Endothelial cell of umbilical vein (primary cell): ENCODE measurements at regions not wholly inside any gene's neighbourhood (a gene's known extent, or its start where the extent isn't known, plus 50 kb on each side); places are given as distances from the start of the nearest gene placed in this dataset.

Source experiments
- BruUV-seq: library from RNA; stranded (reverse); fragments of 400-500 nt; replicated peaks from 2 replicates; lab custom pipeline; 2021; lab: Mats Ljungman, UMichigan
- CTCF ChIA-PET: fragments of 300-600, 350-600 bp; sonication (Branson Sonifier 250); formaldehyde crosslinking; loops from one replicate; lab custom pipeline; 2021; ENCODE audit warnings: antibody characterized with exemption, inconsistent platforms; lab: Charles Lee
- POLR2A ChIA-PET: fragments of 300-600, 350-600 bp; sonication (Branson Sonifier 250); formaldehyde crosslinking; loops from one replicate; lab custom pipeline; 2021; ENCODE audit warnings: antibody characterized with exemption, inconsistent platforms; lab: Charles Lee
- DNase-seq: peaks from one replicate; pipeline ENCODE4 v3.0.0-alpha.2; 2011; ENCODE audit warnings: low read depth, low spot score
- FAIRE-seq: peaks from 2 replicates; lab custom pipeline; 2011; peaks lifted over from hg19 to GRCh38; lab: Jason Lieb, UNC
- H2AFZ ChIP-seq: 2 replicates; pipeline ENCODE4 v1.6.0; 2012; ENCODE audit warnings: low read depth, low read length, control low read depth, inconsistent platforms
- H3K27ac ChIP-seq: 2 replicates; pipeline ENCODE4 v1.5.1; 2011; ENCODE audit warnings: low read depth, mild to moderate bottlenecking, control low read depth, low read length, moderate library complexity; ENCODE audit not compliant: insufficient read depth
- H3K27me3 ChIP-seq, 2 experiments: 2 replicates each; pipeline versions ENCODE4 v1.6.0 to v1.6.1; 2011; ENCODE audit warnings: low read length in 2 of 2, mixed read lengths in 1 of 2; ENCODE audit not compliant: control insufficient read depth in 2 of 2, insufficient read depth in 2 of 2
- H3K36me3 ChIP-seq, 2 experiments: 2 replicates in 1 of 2; 3 replicates in 1 of 2; pipeline ENCODE4 v1.5.1; 2011; ENCODE audit warnings: low read length in 2 of 2, mild to moderate bottlenecking in 1 of 2, moderate library complexity in 1 of 2; ENCODE audit not compliant: control insufficient read depth in 2 of 2, insufficient read depth in 2 of 2; ENCODE audit errors: extremely low read depth in 1 of 2
- H3K4me1 ChIP-seq: 3 replicates; pipeline ENCODE4 v1.5.1; 2011; ENCODE audit warnings: mild to moderate bottlenecking, low read length; ENCODE audit not compliant: control insufficient read depth, insufficient read depth; ENCODE audit errors: extremely low read depth
- H3K4me2 ChIP-seq: 2 replicates; pipeline ENCODE4 v1.6.1; 2011; ENCODE audit warnings: low read length, control low read depth, mixed read lengths; ENCODE audit not compliant: insufficient read depth
- H3K4me3 ChIP-seq, 3 experiments: fragments of 200-600 bp in 1 of 3; sonication (generic), shearing (Covaris generic) in 1 of 3; replicated peaks in 1 of 3; 2 replicates each; pipeline ENCODE4 v1.5.1; 2011 to 2016; ENCODE audit warnings: control low read depth in 3 of 3, low read length in 3 of 3, mild to moderate bottlenecking in 2 of 3, inconsistent platforms in 1 of 3, low read depth in 1 of 3, moderate library complexity in 1 of 3; ENCODE audit not compliant: insufficient read depth in 1 of 3
- H3K79me2 ChIP-seq: 2 replicates; pipeline ENCODE4 v1.6.0; 2012; ENCODE audit warnings: low read length, inconsistent platforms; ENCODE audit not compliant: control insufficient read depth, insufficient read depth
- H3K9ac ChIP-seq: replicated peaks from 2 replicates; pipeline ENCODE3; 2011; ENCODE audit warnings: low read length, control low read depth; ENCODE audit not compliant: insufficient read depth; ENCODE audit errors: extremely low read depth
- H3K9me1 ChIP-seq: replicated peaks from 3 replicates; pipeline ENCODE4 v1.6.0; 2011; ENCODE audit warnings: mild to moderate bottlenecking, low read length; ENCODE audit not compliant: control insufficient read depth, insufficient read depth; ENCODE audit errors: extremely low read depth
- H3K9me3 ChIP-seq: replicated peaks from 2 replicates; pipeline ENCODE4 v1.5.1; 2012; ENCODE audit warnings: low read length, inconsistent platforms; ENCODE audit not compliant: control insufficient read depth, insufficient read depth
- H4K20me1 ChIP-seq: replicated peaks from 2 replicates; pipeline ENCODE3; 2011; ENCODE audit warnings: mild to moderate bottlenecking, low read length; ENCODE audit not compliant: control insufficient read depth, insufficient read depth; ENCODE audit errors: extremely low read depth
- EZH2 ChIP-seq: IDR thresholded peaks from 2 replicates; pipeline ENCODE4 v1.6.1; 2012; ENCODE audit warnings: borderline replicate concordance, low read depth, mild to moderate bottlenecking, moderate library complexity, low read length, inconsistent platforms; ENCODE audit not compliant: severe bottlenecking
- FOS ChIP-seq: IDR thresholded peaks from 2 replicates; pipeline ENCODE4 v1.6.1; 2011; ENCODE audit warnings: mild to moderate bottlenecking, low read length, moderate library complexity, borderline replicate concordance; ENCODE audit not compliant: insufficient read depth
- GATA2 ChIP-seq: IDR thresholded peaks from 2 replicates; pipeline ENCODE4 v1.7.0; 2011; ENCODE audit warnings: low read depth, mild to moderate bottlenecking, moderate library complexity, mixed read lengths, low read length; ENCODE audit not compliant: insufficient read length, insufficient read depth
- JUN ChIP-seq: IDR thresholded peaks from 2 replicates; pipeline ENCODE4 v1.6.1; 2011; ENCODE audit warnings: borderline replicate concordance, low read depth; ENCODE audit not compliant: insufficient read length, insufficient read depth
- MYC ChIP-seq: IDR thresholded peaks from one replicate; pipeline ENCODE4 v1.6.1; 2011; ENCODE audit warnings: mild to moderate bottlenecking, low read depth, low read length
- POLR2A ChIP-seq: IDR thresholded peaks from 2 replicates; pipeline ENCODE4 v1.6.1; 2012; ENCODE audit warnings: low read depth, mild to moderate bottlenecking, control low read depth, low read length
- POLR2AphosphoS5 ChIP-seq: IDR thresholded peaks from 2 replicates; pipeline ENCODE4 v1.6.1; 2012; ENCODE audit warnings: low read depth, mild to moderate bottlenecking, control low read depth, low read length, moderate library complexity; ENCODE audit not compliant: insufficient read depth
- dilution Hi-C: fragments of 300-500 bp; cut with MboI; formaldehyde crosslinking; loops from one replicate; pipeline ENCODE4 v1.15.0; 2019; ENCODE audit warnings: low sequenced_read_pairs; ENCODE audit not compliant: extremely low pct_ligation_motif_present
- intact Hi-C: fragments of 100-400 bp; cut with micrococcal nuclease; formaldehyde crosslinking; loops from one replicate; pipeline ENCODE4 v1.10.0; 2022
- TF ChIP-seq, protein P1 (sequence below): IDR thresholded peaks from 2 replicates; pipeline ENCODE4 v1.6.1; 2011; ENCODE audit not compliant: insufficient read depth, insufficient read length
- TF ChIP-seq, protein P2 (sequence below), 2 donors: IDR thresholded peaks; 1 replicate in 1 of 2; 2 replicates in 1 of 2; pipeline ENCODE4 v1.5.1; 2011; ENCODE audit warnings: low read length in 2 of 2, mild to moderate bottlenecking in 2 of 2, moderate library complexity in 2 of 2, control low read depth in 1 of 2, inconsistent platforms in 1 of 2, low read depth in 1 of 2; ENCODE audit not compliant: insufficient read depth in 1 of 2; ENCODE audit errors: extremely low read depth in 1 of 2

DNA sequence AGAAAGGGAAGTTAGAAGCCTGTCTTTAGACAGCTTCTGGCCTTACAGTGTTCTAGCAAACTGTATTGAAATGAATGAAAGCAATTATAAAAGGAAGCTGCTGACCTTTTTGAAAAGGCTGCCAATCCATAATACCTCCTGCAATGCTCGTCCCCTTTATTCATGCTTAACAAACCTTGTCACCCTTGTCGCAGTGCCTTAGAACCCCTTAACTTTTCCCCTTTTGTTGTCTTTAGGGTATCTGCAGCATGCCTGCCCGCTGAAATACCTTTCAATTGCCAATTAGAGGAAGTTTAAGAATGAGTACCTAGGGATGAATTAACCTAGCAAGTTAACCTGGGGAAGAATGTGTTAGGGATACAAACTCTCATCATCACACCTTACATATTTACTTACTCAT is 731.2 kb downstream of the RERGL start:
- BruUV-seq = no TSS peak
- Histone ChIP-seq H3K27me3 (no peaks in the 10 kb centered on the region), H3K9me1 (no peaks in the 10 kb centered on the region), H3K4me2 (no peak overlapping the region), H3K9me3 (peaks cover 3% of the 10 kb centered on the region), H3K9ac (no peak overlapping the region), H2AFZ (no peak overlapping the region), H4K20me1 (no peaks in the 10 kb centered on the region), H3K4me1 (no peaks in the 10 kb centered on the region), H3K36me3 (no peaks in the 10 kb centered on the region), H3K27ac (no peak overlapping the region), H3K4me3 (no peak overlapping the region), H3K79me2 (no peaks in the 10 kb centered on the region)
- POLR2A ChIA-PET = no interaction called here
- dilution Hi-C loops (no loop called here), intact Hi-C loops (no loop called here)
- no peak for FAIRE-seq
- DNase-seq = no peak
- TF ChIP-seq, protein P1, sequence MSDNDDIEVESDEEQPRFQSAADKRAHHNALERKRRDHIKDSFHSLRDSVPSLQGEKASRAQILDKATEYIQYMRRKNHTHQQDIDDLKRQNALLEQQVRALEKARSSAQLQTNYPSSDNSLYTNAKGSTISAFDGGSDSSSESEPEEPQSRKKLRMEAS = no peak
- TF ChIP-seq JUN (no peak), GATA2 (no peak), EZH2 (no peak), MYC (no peak), POLR2A (no peak), FOS (no peak), POLR2AphosphoS5 (no peak)
- TF ChIP-seq, protein P2, sequence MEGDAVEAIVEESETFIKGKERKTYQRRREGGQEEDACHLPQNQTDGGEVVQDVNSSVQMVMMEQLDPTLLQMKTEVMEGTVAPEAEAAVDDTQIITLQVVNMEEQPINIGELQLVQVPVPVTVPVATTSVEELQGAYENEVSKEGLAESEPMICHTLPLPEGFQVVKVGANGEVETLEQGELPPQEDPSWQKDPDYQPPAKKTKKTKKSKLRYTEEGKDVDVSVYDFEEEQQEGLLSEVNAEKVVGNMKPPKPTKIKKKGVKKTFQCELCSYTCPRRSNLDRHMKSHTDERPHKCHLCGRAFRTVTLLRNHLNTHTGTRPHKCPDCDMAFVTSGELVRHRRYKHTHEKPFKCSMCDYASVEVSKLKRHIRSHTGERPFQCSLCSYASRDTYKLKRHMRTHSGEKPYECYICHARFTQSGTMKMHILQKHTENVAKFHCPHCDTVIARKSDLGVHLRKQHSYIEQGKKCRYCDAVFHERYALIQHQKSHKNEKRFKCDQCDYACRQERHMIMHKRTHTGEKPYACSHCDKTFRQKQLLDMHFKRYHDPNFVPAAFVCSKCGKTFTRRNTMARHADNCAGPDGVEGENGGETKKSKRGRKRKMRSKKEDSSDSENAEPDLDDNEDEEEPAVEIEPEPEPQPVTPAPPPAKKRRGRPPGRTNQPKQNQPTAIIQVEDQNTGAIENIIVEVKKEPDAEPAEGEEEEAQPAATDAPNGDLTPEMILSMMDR (IDR thresholded peaks at IDR 0.05; ENCODE audit: extremely low read depth in 1 of 2, insufficient read depth in 1 of 2, low read depth in 1 of 2, low read length in 2 of 2) = no peak
- CTCF ChIA-PET = no interaction called here
